Activated T-cell treated with anti-CD3 and anti-CD28 coated beads, Interleukin-2, amount 50 U/mL, for 72 hours (primary cell): ENCODE measurements at regions not wholly inside any gene's neighbourhood (a gene's known extent, or its start where the extent isn't known, plus 50 kb on each side); places are given as distances from the start of the nearest gene placed in this dataset.
"Not testable (repeated sequence)": the region's sequence is repeated elsewhere in the genome, so short reads cannot be mapped to it uniquely, and the experiment has no call there.

Experiments
- ATAC-seq, 2 donors: fragments of 150-1000 bp; cut with Tn5 transposase; replicated peaks in 1 of 2; 2 replicates each; pipeline ENCODE4 v1.10.0; 2021; ENCODE audit warnings: moderate library complexity in 2 of 2, mild to moderate bottlenecking in 1 of 2
- DNase-seq, 2 donors: peaks; one replicate each; pipeline ENCODE4 v3.0.0; 2021 to 2022; ENCODE audit warnings: mixed read lengths in 1 of 2
- H3K27ac Mint-ChIP-seq: one replicate; pipeline ENCODE4 v1.8.0; 2022; ENCODE audit warnings: mild to moderate bottlenecking, moderate library complexity, mixed read lengths
- H3K27me3 Mint-ChIP-seq: one replicate; pipeline ENCODE4 v1.8.0; 2022; ENCODE audit warnings: low read depth, mixed read lengths
- H3K36me3 Mint-ChIP-seq, 2 donors: one replicate each; pipeline ENCODE4 v1.8.0; 2022; ENCODE audit warnings: mixed read lengths in 2 of 2, mild to moderate bottlenecking in 1 of 2; ENCODE audit not compliant: insufficient read depth in 2 of 2
- H3K4me1 Mint-ChIP-seq: one replicate; pipeline ENCODE4 v1.8.0; 2022; ENCODE audit warnings: low read depth, mixed read lengths
- H3K4me3 Mint-ChIP-seq, 2 donors: one replicate each; pipeline ENCODE4 v1.8.0; 2022; ENCODE audit warnings: mild to moderate bottlenecking in 2 of 2, mixed read lengths in 2 of 2, moderate library complexity in 2 of 2
- H3K9me3 Mint-ChIP-seq, 2 donors: one replicate each; pipeline ENCODE4 v1.8.0; 2022; ENCODE audit warnings: mixed read lengths in 2 of 2

- Mint-ChIP-seq H3K9me3 (peaks cover 4 to 6% of the 10 kb centered on the region in 2 donors), H3K4me3 (no peak overlapping the region)
- ATAC-seq = no peak
These were observed 686.9 kb downstream of the NXPH1 start for GRCh38 chr7:9120331-9120730.

GRCh38 chr7:9124320-9124719, 690.9 kb downstream of the NXPH1 start:
- Mint-ChIP-seq H3K27me3 (no peaks in the 10 kb centered on the region), H3K4me1 (no peaks in the 10 kb centered on the region), H3K36me3 (no peaks in the 10 kb centered on the region), H3K4me3 (no peak overlapping the region), H3K27ac (no peak overlapping the region), H3K9me3 (peaks cover 2 to 12% of the 10 kb centered on the region in 2 donors)
- DNase-seq (no peak), ATAC-seq (no peak)

More at GRCh38 chr7:9120331-9120730, 686.9 kb downstream of the NXPH1 start:
- no peak overlapping the region for H3K27ac Mint-ChIP-seq
- no peaks in the 10 kb centered on the region for H3K27me3 Mint-ChIP-seq
- no peaks in the 10 kb centered on the region for H3K36me3 Mint-ChIP-seq
- H3K4me1 Mint-ChIP-seq = no peaks in the 10 kb centered on the region
- DNase-seq = no peak

GRCh38 chr7:9125246-9125645, 691.8 kb downstream of the NXPH1 start:
- Mint-ChIP-seq H3K4me3 (no peak overlapping the region), H3K36me3 (no peaks in the 10 kb centered on the region)

DNA sequence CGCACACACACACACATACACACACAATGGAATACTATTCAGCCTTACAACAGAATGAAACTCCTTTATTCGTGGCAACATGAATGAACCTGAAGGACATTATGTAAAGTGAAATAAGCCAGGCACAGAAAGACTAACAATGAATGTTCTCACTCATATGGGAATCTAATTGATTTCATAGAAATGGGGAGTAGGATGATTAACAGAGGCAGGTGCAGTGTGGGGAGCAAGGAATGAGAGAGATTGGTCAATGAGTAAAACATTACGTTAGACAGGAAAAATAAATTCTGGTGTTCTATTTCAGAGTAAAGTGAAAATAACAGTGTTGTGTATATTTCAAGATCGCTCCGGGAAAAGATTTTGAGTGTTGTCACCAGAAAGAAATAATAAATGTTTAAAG, 694.5 kb downstream of the NXPH1 start:
- DNase-seq = no peak
- no peak overlapping the region for H3K27ac Mint-ChIP-seq
- no peak overlapping the region for H3K4me3 Mint-ChIP-seq
- H3K36me3 Mint-ChIP-seq = no peaks in the 10 kb centered on the region
- H3K27me3 Mint-ChIP-seq = no peaks in the 10 kb centered on the region
- ATAC-seq = no peak
- H3K4me1 Mint-ChIP-seq = no peaks in the 10 kb centered on the region
- H3K9me3 Mint-ChIP-seq = peaks cover 6 to 14% of the 10 kb centered on the region in 2 donors

More at GRCh38 chr7:9125246-9125645, 691.8 kb downstream of the NXPH1 start:
- Mint-ChIP-seq H3K27ac (no peak overlapping the region), H3K4me1 (no peaks in the 10 kb centered on the region), H3K27me3 (no peaks in the 10 kb centered on the region), H3K9me3 (peaks cover 5 to 12% of the 10 kb centered on the region in 2 donors)
- ATAC-seq (no peak), DNase-seq (no peak)

GRCh38 chr7:9148687-9149086, 715.3 kb downstream of the NXPH1 start:
- H3K27ac Mint-ChIP-seq = no peak overlapping the region
- no peaks in the 10 kb centered on the region for H3K36me3 Mint-ChIP-seq
- no peak for ATAC-seq
- no peaks in the 10 kb centered on the region for H3K27me3 Mint-ChIP-seq
- H3K9me3 Mint-ChIP-seq = peaks cover 0 to 5% of the 10 kb centered on the region in 2 donors
- peaks cover 7% of the 10 kb centered on the region for H3K4me1 Mint-ChIP-seq
- H3K4me3 Mint-ChIP-seq = no peak overlapping the region
- DNase-seq = no peak

DNA sequence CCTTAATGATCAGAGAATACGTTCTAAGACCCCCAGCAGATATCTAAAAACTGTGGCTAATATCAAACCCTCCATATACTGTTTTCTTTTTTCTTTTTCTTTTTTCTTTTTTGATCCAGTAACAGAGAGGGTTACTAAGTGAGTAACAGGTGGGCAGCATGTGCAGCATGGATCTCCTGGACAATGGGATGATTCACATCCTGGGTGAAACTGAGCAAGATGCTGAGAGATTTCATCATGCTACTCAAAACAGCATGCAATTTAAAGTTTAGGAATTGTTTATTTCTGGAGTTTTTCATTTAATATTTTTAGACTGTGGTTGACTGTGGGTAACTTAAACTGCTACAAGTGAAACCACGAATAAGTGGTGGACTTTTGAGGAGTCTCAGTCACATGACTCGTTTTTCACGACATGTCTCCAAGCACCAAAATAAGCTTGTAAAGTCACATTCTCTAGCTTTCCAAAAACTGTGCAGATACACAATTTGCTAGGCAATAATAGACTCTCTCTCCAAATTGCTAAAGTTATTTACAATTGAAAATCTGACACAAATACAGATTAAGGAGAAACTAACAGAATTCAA, 716.2 kb downstream of the NXPH1 start:
- Mint-ChIP-seq H3K4me1 (peaks cover 7% of the 10 kb centered on the region), H3K27ac (no peak overlapping the region), H3K4me3 (no peak overlapping the region), H3K27me3 (no peaks in the 10 kb centered on the region), H3K9me3 (peaks cover 1 to 5% of the 10 kb centered on the region in 2 donors), H3K36me3 (no peaks in the 10 kb centered on the region)
- peak in 1 of 2 donors; percentile 8 for DNase-seq
- peak in 1 of 2 donors; percentile 76 for ATAC-seq

DNA sequence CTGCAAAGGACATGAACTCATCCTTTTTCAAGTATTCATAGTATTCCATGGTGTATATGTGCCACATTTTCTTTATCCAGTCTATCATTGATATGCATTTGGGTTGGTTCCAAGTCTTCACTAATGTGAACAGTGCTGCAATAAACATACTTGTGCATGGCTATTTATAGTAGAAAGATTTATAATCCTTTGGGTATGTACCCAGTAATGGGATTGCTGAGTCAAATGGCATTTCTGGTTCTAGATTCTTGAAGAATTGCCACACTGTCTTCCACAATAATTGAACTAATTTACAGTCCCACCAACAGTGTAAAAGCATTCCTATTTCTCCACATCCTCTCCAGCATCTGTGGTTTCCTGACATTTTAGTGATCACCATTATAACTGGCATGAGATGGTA, 730.3 kb downstream of the NXPH1 start:
- H3K27ac Mint-ChIP-seq, H3K27me3 Mint-ChIP-seq, H3K9me3 Mint-ChIP-seq: not testable (repeated sequence)

DNA sequence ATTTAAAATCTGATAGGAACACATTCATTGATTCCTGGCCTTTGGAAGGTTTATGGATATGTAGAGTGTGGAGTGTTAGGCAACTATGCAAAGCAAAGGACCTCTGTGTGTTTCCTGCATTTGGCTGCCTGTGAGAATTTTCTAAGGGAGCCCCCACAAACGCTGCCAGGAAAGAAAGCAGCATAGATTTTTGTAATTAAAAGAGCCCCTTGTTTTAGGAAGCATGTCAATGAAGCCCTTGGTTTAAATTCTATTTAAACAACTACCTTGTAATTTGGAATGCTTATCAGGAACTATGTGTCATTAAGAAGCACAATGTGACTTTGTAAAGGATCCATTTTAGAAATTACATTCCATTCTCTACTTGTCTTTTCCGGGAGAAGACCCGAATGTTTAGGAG, 742.5 kb downstream of the NXPH1 start:
- H3K4me3 Mint-ChIP-seq = no peak overlapping the region
- H3K36me3 Mint-ChIP-seq = no peaks in the 10 kb centered on the region
- no peaks in the 10 kb centered on the region for H3K27me3 Mint-ChIP-seq
- H3K4me1 Mint-ChIP-seq = no peaks in the 10 kb centered on the region
- peaks cover 6 to 12% of the 10 kb centered on the region in 2 donors for H3K9me3 Mint-ChIP-seq
- ATAC-seq (no peak), DNase-seq (no peak)
- H3K27ac Mint-ChIP-seq = no peak overlapping the region

More for the DNA sequence above, 730.3 kb downstream of the NXPH1 start:
- ATAC-seq, H3K36me3 Mint-ChIP-seq, H3K4me1 Mint-ChIP-seq, DNase-seq, H3K4me3 Mint-ChIP-seq: not testable (repeated sequence)

DNA sequence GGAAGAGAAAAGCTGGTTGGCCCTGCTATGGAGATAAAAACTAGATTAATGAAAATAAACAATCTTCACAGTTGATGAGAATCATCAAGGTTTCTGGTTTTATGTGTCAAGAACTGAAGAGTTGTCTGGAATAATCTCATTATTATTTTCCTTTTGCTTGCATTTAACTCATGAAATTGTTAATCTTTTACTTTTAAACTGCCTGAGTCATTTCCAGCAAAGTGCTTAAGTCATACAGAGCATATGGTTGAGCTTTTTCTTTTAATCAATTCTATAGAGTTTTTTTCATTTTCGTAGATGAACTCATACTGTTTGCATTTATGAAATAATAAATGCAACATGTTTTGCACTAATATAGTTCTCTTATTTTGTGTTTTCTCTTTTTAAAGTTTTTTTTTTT, 747.9 kb downstream of the NXPH1 start:
- Mint-ChIP-seq H3K9me3 (peaks cover 3 to 7% of the 10 kb centered on the region in 2 donors), H3K4me3 (no peak overlapping the region), H3K36me3 (no peaks in the 10 kb centered on the region), H3K27ac (no peak overlapping the region), H3K27me3 (no peaks in the 10 kb centered on the region), H3K4me1 (no peaks in the 10 kb centered on the region)
- ATAC-seq (no peak), DNase-seq (no peak)

DNA sequence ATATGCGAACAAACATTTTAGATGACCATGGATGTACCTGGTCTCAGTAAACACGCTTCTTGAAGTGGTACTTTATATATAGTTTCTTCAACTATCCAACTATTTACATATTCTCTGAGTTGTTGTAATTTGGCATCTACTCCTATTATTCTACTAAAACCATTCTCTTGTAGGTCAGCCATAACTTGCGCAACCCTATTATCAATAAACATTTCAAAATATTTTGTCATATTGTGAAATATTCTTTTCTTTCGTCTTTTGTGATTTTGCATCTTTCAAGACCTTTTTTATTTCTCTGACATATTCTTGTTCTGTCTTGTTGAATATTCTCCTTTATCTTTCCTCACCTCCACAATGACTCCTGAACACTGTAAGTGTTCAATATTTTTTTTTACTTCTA, 753.3 kb downstream of the NXPH1 start:
- ATAC-seq = no peak
- no peak for DNase-seq
- no peak overlapping the region for H3K27ac Mint-ChIP-seq
- no peaks in the 10 kb centered on the region for H3K36me3 Mint-ChIP-seq
- no peak overlapping the region for H3K4me3 Mint-ChIP-seq
- H3K27me3 Mint-ChIP-seq = no peaks in the 10 kb centered on the region
- H3K9me3 Mint-ChIP-seq = peaks cover 0 to 6% of the 10 kb centered on the region in 2 donors
- H3K4me1 Mint-ChIP-seq = no peaks in the 10 kb centered on the region

GRCh38 chr7:9189703-9190102, 756.3 kb downstream of the NXPH1 start:
- peaks cover 0 to 6% of the 10 kb centered on the region in 2 donors for H3K9me3 Mint-ChIP-seq
- H3K27me3 Mint-ChIP-seq = no peaks in the 10 kb centered on the region
- H3K27ac Mint-ChIP-seq = no peak overlapping the region
- ATAC-seq = no peak
- no peak overlapping the region for H3K4me3 Mint-ChIP-seq
- no peaks in the 10 kb centered on the region for H3K4me1 Mint-ChIP-seq
- H3K36me3 Mint-ChIP-seq = no peaks in the 10 kb centered on the region
- no peak for DNase-seq

DNA sequence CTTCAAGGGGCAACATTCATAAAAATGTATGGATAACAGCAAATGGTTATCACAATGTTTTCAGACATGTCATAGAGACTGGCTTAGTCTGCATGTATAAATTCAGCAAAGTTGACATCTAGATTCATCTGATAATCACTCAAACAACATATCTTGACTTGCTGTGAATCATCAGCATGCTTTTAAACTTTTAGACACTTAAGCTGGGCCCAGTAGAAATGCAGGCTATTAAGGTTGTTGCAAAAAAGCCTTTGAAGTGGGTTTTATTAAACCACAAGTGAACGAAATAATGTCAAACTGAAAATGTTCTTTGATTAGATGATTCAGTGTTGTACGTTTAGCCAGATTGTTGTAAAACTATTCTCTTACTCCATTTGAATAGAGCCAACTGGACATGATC, 759.6 kb downstream of the NXPH1 start:
- no peak overlapping the region for H3K4me3 Mint-ChIP-seq
- H3K9me3 Mint-ChIP-seq = peaks cover 0 to 2% of the 10 kb centered on the region in 2 donors
- no peak for DNase-seq

DNA sequence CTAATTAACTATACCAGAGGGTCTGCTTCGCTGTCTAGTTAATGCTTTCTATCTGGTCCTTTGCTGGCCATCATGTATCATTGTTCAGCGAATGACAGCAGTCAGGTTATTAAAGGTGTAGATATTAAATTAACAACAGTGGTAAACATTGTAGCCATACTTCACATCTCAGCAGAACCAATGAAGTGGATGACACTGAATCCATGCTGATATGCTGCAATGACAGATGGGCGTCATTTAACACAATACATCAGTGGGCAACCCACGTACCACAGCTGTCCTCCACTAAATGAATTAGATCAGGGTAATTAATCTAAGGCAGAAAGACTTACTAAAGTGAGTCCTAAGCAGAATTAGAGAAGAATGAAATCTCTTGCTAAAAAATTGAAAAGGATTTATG, 767.2 kb downstream of the NXPH1 start:
- Mint-ChIP-seq H3K27me3 (no peaks in the 10 kb centered on the region), H3K9me3 (peaks cover 1 to 4% of the 10 kb centered on the region in 2 donors), H3K36me3 (peaks cover 0 to 2% of the 10 kb centered on the region in 2 donors), H3K4me1 (no peaks in the 10 kb centered on the region), H3K4me3 (no peak overlapping the region), H3K27ac (no peak overlapping the region)
- ATAC-seq (no peak), DNase-seq (no peak)

More for the DNA sequence above, 759.6 kb downstream of the NXPH1 start:
- no peaks in the 10 kb centered on the region for H3K27me3 Mint-ChIP-seq
- H3K27ac Mint-ChIP-seq = no peak overlapping the region
- H3K4me1 Mint-ChIP-seq = no peaks in the 10 kb centered on the region
- H3K36me3 Mint-ChIP-seq = peaks cover 0 to 2% of the 10 kb centered on the region in 2 donors
- no peak for ATAC-seq

DNA sequence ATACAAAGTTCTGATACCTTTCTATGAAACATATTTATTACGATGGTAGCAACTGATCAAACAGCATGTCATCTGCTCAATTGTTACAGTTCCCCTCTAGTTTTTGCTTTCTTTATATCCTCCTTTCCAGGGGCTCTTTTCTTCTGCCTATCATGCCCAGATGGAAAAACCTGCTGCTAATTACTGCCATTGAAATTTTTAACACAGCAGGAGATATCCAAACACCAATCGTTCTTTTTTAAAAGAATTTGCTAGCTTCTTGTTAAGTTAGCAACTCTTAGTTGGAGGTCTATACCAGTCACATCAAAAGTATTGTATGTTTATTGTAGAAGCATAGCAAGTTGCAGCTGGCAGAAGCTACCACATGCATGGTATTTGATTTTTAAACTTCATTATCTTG, 768.5 kb downstream of the NXPH1 start:
- H3K27me3 Mint-ChIP-seq = no peaks in the 10 kb centered on the region
- DNase-seq (no peak), ATAC-seq (no peak)
- H3K4me3 Mint-ChIP-seq = no peak overlapping the region
- no peaks in the 10 kb centered on the region for H3K4me1 Mint-ChIP-seq
- H3K9me3 Mint-ChIP-seq = peaks cover 1 to 4% of the 10 kb centered on the region in 2 donors
- H3K36me3 Mint-ChIP-seq = peaks cover 0 to 2% of the 10 kb centered on the region in 2 donors
- H3K27ac Mint-ChIP-seq = no peak overlapping the region
